Heart right ventricle (tissue), 16 donors: ENCODE measurements at regions not wholly inside any gene's neighbourhood (a gene's known extent, or its start where the extent isn't known, plus 50 kb on each side); places are given as distances from the start of the nearest gene placed in this dataset.

Experiments used
- ATAC-seq, 8 donors: fragments of 200-7000 bp; cut with Tn5 transposase; one replicate each; pipeline ENCODE4 v1.9.1; 2020; ENCODE audit warnings: mild to moderate bottlenecking in 8 of 8, moderate library complexity in 8 of 8, moderate number of reproducible peaks in 1 of 8
- DNase-seq, 2 donors: peaks; one replicate each; pipeline ENCODE4 v3.0.0-alpha.2; 2020
- H3K27ac ChIP-seq, 10 donors: fragments of 200-600 bp; sonication (generic) in 2 of 10; one replicate each; pipeline versions ENCODE4 v1.5.0 to v1.8.0; 2020 to 2022; ENCODE audit warnings: mild to moderate bottlenecking in 3 of 10
- H3K27me3 ChIP-seq, 7 donors: fragments of 200-600 bp; one replicate each; pipeline ENCODE4 v1.8.0; 2021 to 2022; ENCODE audit warnings: mild to moderate bottlenecking in 2 of 7
- H3K36me3 ChIP-seq, 9 donors: fragments of 200-600 bp; sonication (generic) in 1 of 9; one replicate each; pipeline versions ENCODE4 v1.5.0 to v1.8.0; 2020 to 2022; ENCODE audit warnings: mild to moderate bottlenecking in 2 of 9
- H3K4me1 ChIP-seq, 9 donors: fragments of 200-600 bp; sonication (generic) in 1 of 9; one replicate each; pipeline versions ENCODE4 v1.5.0 to v1.8.0; 2020 to 2022; ENCODE audit warnings: mild to moderate bottlenecking in 4 of 9
- H3K4me3 ChIP-seq, 10 donors: fragments of 200-600 bp; sonication (generic) in 2 of 10; one replicate each; pipeline versions ENCODE4 v1.5.0 to v1.8.0; 2020 to 2022; ENCODE audit warnings: mild to moderate bottlenecking in 7 of 10, moderate library complexity in 2 of 10
- H3K9me3 ChIP-seq, 11 donors: fragments of 200-600 bp in 10 of 11; sonication (generic) in 2 of 11; one replicate each; pipeline versions ENCODE4 v1.5.0 to v1.8.0; 2013 to 2022; ENCODE audit warnings: mild to moderate bottlenecking in 2 of 11, control low read depth in 1 of 11, moderate library complexity in 1 of 11
- WGBS, 2 donors: extraction: QIAGEN DNeasy Blood & Tissue Kit; methylation state at CpG; one replicate each; pipeline ENCODE4 v1.1.7; 2013; ENCODE audit warnings: inconsistent platforms in 1 of 2; 5-methylcytosine and 5-hydroxymethylcytosine counted together
- intact Hi-C, 10 donors: fragments of 100-400 bp; cut with DNase I; formaldehyde crosslinking; loops; one replicate each; pipeline versions ENCODE4 v1.11.1 to v1.14.2; 2022
- TF ChIP-seq, protein P1 (sequence below), 9 donors: fragments of 200-600 bp; sonication (generic) in 2 of 9; IDR thresholded peaks; one replicate each; pipeline versions ENCODE4 v1.5.0 to v1.8.0; 2021 to 2022; ENCODE audit warnings: antibody characterized with exemption in 9 of 9, mild to moderate bottlenecking in 5 of 9, moderate library complexity in 1 of 9
- donor health status: Arrhythmogenic right ventricular cardiomyopathy.
- donor health status: ischemic (EF 13 %, LVEDD 7.1; RV severe dilation, severe dysfunction).
- donor health status: healthy with polysubstance abuse.
- donor health status: DM: no; HTN: yes; CAD: no.
- donor health status: DM: no; HTN: no; CAD: no.
- donor health status: ischemic (EF 25% LVEDD 6.9; RV normal size, moderate dysfunction).
- donor health status: ischemic (EF 25% LVEDD 5.7; RV mildly dilated, moderate dysfunction).
- donor health status: healthy.
- donor health status: DM: yes; HTN: yes; CAD: no.
- donor health status: Ischemic cardiomyopathy.
- donor health status: ischemic (EF 35%, LVEDD 5.7; RV mildly dilated, moderate dysfunction).
- donor health status: nonischemic (EF 11% LVEDD 7.7; RV severe dilation, severe dysfunction).
- donor health status: DM: yes; HTN: yes; CAD: no.
- donor health status: PGD.
- donor health status: ischemic (EF 29% LVEDD 5.4; RV normal size, mild dysfunction).
- donor health status: nonischemic (EF 23%, LVEDD 6.1; RV moderate dilation, normal function).

DNA sequence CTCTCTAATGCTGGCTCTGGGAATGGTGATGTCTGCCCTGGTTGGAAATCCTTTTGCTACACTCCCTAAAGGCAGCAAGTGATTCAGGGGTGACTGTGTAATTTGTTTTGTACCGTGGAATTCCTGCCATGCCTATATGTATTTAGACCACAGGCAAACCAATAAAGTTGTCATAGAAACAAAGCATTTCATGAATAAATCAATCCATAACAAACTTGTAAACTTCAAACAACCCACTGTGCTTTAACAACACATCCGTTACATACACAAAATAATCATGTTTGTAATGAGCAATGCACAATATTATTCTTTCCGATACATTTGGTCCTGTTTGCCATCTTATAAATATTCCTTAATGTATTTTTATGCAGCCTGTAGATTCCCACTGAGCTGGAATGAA, 330.3 kb upstream of the SNX7 start:
- WGBS, 2 donors: 58 to 67% methylated on average over 3 of the region's 3 CpGs
- H3K27me3 ChIP-seq: peaks cover 0 to 3% (median 0%) of the 10 kb centered on the region in 7 donors
- intact Hi-C loops: no loop called here

DNA sequence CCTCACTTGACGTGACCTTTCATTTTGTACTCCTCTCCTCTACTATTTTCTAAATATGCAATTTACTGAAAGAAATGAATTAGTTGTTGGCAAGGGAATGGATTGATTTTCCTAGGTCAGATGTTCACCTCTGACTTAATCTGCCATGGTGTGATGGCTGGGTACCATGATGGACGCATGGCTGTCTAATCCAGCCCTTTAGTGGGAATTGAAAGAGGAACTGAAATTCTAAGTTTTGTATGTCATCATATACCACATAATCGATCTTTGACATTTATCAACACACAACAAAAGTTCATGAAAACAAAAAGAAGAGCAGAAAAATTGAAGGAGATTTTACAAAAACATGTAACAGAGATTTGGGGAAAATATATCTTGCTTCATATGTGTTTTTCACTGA, 331.3 kb upstream of the SNX7 start:
- WGBS, 2 donors: 83% methylated on average over 3 of the region's 3 CpGs

More for the DNA sequence above, 330.3 kb upstream of the SNX7 start:
- Histone ChIP-seq H3K9me3 (no peaks in the 10 kb centered on the region), H3K36me3 (no peaks in the 10 kb centered on the region), H3K4me3 (no peak overlapping the region), H3K27ac (no peak overlapping the region), H3K4me1 (peaks cover 0 to 9% (median 0%) of the 10 kb centered on the region in 9 donors)
- ATAC-seq: no peak
- TF ChIP-seq, protein P1, sequence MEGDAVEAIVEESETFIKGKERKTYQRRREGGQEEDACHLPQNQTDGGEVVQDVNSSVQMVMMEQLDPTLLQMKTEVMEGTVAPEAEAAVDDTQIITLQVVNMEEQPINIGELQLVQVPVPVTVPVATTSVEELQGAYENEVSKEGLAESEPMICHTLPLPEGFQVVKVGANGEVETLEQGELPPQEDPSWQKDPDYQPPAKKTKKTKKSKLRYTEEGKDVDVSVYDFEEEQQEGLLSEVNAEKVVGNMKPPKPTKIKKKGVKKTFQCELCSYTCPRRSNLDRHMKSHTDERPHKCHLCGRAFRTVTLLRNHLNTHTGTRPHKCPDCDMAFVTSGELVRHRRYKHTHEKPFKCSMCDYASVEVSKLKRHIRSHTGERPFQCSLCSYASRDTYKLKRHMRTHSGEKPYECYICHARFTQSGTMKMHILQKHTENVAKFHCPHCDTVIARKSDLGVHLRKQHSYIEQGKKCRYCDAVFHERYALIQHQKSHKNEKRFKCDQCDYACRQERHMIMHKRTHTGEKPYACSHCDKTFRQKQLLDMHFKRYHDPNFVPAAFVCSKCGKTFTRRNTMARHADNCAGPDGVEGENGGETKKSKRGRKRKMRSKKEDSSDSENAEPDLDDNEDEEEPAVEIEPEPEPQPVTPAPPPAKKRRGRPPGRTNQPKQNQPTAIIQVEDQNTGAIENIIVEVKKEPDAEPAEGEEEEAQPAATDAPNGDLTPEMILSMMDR (IDR thresholded peaks at IDR 0.05): no peak
- DNase-seq: no peak

DNA sequence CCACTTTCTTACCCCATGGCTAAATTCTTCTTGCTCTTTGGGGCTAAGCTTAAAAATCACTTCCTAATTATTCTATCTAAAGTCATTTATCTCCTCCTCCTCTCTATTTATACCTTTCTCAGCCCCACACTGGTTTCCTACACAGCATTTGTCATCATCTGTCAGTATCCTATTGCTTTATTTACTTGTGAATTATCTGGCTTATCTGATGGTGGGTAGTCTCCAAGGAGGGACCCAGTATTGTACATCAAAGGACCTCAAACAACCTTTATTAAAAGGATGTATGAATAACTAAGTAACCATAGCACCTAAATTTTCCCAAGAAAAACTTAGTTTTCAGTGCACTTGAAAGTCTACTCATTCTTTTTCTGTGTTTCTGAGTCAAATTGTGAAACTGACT, 332.7 kb upstream of the SNX7 start:
- intact Hi-C loops: no loop called here
- TF ChIP-seq, protein P1 (IDR thresholded peaks at IDR 0.05): no peak
- DNase-seq: no peak
- no peaks in the 10 kb centered on the region for H3K36me3 ChIP-seq
- no peak overlapping the region for H3K4me3 ChIP-seq
- peaks cover 0 to 33% (median 0%) of the 10 kb centered on the region in 9 donors for H3K4me1 ChIP-seq
- H3K27ac ChIP-seq: no peak overlapping the region
- no peak for ATAC-seq
- H3K27me3 ChIP-seq: peaks cover 0 to 3% (median 0%) of the 10 kb centered on the region in 7 donors
- no peaks in the 10 kb centered on the region for H3K9me3 ChIP-seq

More for the DNA sequence above, 331.3 kb upstream of the SNX7 start:
- ATAC-seq (no peak), DNase-seq (no peak)
- no peaks in the 10 kb centered on the region for H3K36me3 ChIP-seq
- TF ChIP-seq, protein P1 (IDR thresholded peaks at IDR 0.05): no peak
- peaks cover 0 to 19% (median 0%) of the 10 kb centered on the region in 9 donors for H3K4me1 ChIP-seq
- H3K27ac ChIP-seq: no peak overlapping the region
- intact Hi-C loops: no loop called here
- H3K27me3 ChIP-seq: peaks cover 0 to 3% (median 0%) of the 10 kb centered on the region in 7 donors
- H3K4me3 ChIP-seq: no peak overlapping the region
- H3K9me3 ChIP-seq: no peaks in the 10 kb centered on the region

DNA sequence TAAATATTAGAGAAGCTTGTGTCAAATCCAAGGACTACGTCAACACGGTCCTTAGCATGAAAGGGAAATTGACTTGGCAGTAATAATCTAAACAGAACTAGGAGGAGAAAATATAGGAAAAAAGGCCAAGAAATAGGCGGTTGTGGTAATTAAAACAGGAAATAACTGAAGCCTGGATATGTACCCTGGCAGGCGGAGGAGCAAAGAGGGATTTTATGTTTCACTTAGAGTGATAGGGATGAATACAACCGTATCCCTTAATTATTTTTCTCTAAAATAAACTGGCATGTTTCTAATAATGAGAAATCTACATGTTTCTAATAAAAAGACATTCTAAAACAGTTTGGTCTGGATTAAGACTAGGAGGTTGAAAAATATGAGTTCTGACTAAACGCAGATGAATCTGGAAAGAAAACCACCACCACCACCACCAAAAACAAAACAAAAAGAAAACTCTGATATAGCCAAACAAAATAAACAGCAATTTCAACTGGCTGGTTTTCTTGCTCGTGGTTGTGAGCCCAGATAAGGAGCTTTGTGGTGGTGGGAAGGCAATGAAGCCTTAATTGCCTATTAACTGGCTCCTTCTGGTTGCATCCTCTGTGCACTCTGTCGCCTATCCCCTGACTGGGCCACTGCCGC, 334.2 kb upstream of the SNX7 start:
- WGBS, 2 donors: 39 to 53% methylated on average over 9 of the region's 9 CpGs
- intact Hi-C loops: no loop called here
- Histone ChIP-seq H3K27me3 (no peaks in the 10 kb centered on the region), H3K27ac (peak overlapping the region in 7 of 10 donors; percentile 21 to 69 (median 43)), H3K4me3 (no peak overlapping the region), H3K36me3 (no peaks in the 10 kb centered on the region), H3K4me1 (peaks cover 0 to 48% (median 0%) of the 10 kb centered on the region in 9 donors), H3K9me3 (no peaks in the 10 kb centered on the region)
- DNase-seq: no peak
- peak in 3 of 8 donors; percentile 12 to 32 (median 27) for ATAC-seq
- TF ChIP-seq, protein P1 (IDR thresholded peaks at IDR 0.05): no peak
